ENCODE measurements at regions not wholly inside any gene's neighbourhood (a gene's known extent, or its start where the extent isn't known, plus 50 kb on each side); places are given as distances from the start of the nearest gene placed in this dataset.

DNA sequence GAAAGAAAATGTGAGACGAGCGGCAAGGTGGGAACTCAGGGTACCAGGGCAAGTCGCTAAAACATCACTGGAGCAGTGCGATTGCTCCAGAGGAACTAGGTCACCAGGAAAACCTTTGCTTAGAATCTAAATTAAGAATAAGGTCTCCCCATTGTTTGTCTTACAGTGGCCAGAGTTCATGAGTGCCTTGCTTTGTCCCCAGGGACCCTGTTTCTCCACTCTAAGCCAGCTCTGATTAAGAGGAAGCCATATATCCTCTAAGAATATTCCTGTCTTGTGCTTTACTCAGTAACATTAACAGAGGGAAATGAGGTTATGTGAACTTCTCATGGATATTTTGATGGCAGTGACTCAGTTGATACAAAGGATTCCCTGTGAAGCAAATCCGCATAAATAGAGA lies 305.8 kb downstream of the CD83 start:
- TF ChIP-seq EZH2 (IDR thresholded peaks at IDR 0.05; ENCODE audit: insufficient read depth, poor library complexity, severe bottlenecking) (no peak), EZH2phosphoT487 (IDR thresholded peaks at IDR 0.05; ENCODE audit: insufficient read depth, low read depth) (no peak)

All from GM23248 (cell line).